HL-60 (cell line): ENCODE measurements at regions not wholly inside any gene's neighbourhood (a gene's known extent, or its start where the extent isn't known, plus 50 kb on each side); places are given as distances from the start of the nearest gene placed in this dataset.

Experiments
- DNase-seq, 2 experiments: peaks; one replicate each; pipeline ENCODE4 v3.0.0-alpha.2; 2010 to 2020; ENCODE audit warnings: low read depth in 1 of 2, low spot score in 1 of 2
- H3K27ac ChIP-seq: fragments of 250-450 bp; sonication (Bioruptor Pico); replicated peaks from 2 replicates; pipeline ENCODE4 v1.5.1; 2020; ENCODE audit warnings: mild to moderate bottlenecking, moderate library complexity
- H3K27me3 ChIP-seq: fragments of 250-450 bp; sonication (Bioruptor Pico); 2 replicates; pipeline ENCODE4 v1.5.1; 2021; ENCODE audit warnings: mild to moderate bottlenecking, moderate library complexity; ENCODE audit not compliant: insufficient read depth, poor library complexity, severe bottlenecking
- H3K4me3 ChIP-seq: replicated peaks from 2 replicates; pipeline ENCODE4 v1.5.1; 2011; ENCODE audit warnings: mild to moderate bottlenecking, control low read depth, low read length; ENCODE audit not compliant: insufficient read depth
- GABPA ChIP-seq: IDR thresholded peaks from 2 replicates; pipeline ENCODE4 v1.6.1; 2012; ENCODE audit warnings: low read depth
- POLR2AphosphoS5 ChIP-seq: IDR thresholded peaks from 2 replicates; pipeline ENCODE4 v1.6.1; 2012; ENCODE audit warnings: low read depth
- SPI1 ChIP-seq: IDR thresholded peaks from 2 replicates; pipeline ENCODE4 v1.6.1; 2012; ENCODE audit warnings: low read depth, mild to moderate bottlenecking, borderline replicate concordance
- TF ChIP-seq, protein P1 (sequence below): IDR thresholded peaks from one replicate; pipeline ENCODE4 v1.5.1; 2011; ENCODE audit warnings: low read length, control low read depth, inconsistent platforms; ENCODE audit not compliant: insufficient read depth
- TF ChIP-seq, protein P2 (sequence below): IDR thresholded peaks from 2 replicates; pipeline ENCODE4 v1.6.1; 2012; ENCODE audit warnings: low read depth; ENCODE audit not compliant: insufficient replicate concordance

DNA sequence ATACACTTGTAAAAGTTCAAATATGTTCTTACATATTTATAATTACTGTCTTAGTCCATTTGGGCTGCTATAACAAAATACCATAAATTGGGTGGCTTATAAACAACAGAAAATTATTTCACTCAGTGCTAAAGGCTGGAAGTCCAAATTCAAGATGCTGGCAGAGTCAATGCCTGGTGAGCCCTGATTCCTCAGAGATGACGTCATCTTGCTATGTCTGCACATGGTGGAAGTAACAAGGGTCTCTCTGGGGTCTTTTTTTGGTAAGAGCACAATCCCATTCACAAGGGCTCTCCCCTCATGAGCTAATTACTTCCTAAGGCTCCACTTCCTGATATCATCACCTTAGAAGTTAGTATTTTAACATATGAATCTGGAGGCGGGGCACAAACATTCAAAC, 108.0 kb upstream of the DUSP10 start:
- Histone ChIP-seq H3K27ac (no peak overlapping the region), H3K27me3 (no peaks in the 10 kb centered on the region), H3K4me3 (no peak overlapping the region)
- TF ChIP-seq, protein P1, sequence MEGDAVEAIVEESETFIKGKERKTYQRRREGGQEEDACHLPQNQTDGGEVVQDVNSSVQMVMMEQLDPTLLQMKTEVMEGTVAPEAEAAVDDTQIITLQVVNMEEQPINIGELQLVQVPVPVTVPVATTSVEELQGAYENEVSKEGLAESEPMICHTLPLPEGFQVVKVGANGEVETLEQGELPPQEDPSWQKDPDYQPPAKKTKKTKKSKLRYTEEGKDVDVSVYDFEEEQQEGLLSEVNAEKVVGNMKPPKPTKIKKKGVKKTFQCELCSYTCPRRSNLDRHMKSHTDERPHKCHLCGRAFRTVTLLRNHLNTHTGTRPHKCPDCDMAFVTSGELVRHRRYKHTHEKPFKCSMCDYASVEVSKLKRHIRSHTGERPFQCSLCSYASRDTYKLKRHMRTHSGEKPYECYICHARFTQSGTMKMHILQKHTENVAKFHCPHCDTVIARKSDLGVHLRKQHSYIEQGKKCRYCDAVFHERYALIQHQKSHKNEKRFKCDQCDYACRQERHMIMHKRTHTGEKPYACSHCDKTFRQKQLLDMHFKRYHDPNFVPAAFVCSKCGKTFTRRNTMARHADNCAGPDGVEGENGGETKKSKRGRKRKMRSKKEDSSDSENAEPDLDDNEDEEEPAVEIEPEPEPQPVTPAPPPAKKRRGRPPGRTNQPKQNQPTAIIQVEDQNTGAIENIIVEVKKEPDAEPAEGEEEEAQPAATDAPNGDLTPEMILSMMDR: no peak
- TF ChIP-seq, protein P2, sequence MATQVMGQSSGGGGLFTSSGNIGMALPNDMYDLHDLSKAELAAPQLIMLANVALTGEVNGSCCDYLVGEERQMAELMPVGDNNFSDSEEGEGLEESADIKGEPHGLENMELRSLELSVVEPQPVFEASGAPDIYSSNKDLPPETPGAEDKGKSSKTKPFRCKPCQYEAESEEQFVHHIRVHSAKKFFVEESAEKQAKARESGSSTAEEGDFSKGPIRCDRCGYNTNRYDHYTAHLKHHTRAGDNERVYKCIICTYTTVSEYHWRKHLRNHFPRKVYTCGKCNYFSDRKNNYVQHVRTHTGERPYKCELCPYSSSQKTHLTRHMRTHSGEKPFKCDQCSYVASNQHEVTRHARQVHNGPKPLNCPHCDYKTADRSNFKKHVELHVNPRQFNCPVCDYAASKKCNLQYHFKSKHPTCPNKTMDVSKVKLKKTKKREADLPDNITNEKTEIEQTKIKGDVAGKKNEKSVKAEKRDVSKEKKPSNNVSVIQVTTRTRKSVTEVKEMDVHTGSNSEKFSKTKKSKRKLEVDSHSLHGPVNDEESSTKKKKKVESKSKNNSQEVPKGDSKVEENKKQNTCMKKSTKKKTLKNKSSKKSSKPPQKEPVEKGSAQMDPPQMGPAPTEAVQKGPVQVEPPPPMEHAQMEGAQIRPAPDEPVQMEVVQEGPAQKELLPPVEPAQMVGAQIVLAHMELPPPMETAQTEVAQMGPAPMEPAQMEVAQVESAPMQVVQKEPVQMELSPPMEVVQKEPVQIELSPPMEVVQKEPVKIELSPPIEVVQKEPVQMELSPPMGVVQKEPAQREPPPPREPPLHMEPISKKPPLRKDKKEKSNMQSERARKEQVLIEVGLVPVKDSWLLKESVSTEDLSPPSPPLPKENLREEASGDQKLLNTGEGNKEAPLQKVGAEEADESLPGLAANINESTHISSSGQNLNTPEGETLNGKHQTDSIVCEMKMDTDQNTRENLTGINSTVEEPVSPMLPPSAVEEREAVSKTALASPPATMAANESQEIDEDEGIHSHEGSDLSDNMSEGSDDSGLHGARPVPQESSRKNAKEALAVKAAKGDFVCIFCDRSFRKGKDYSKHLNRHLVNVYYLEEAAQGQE: no peak
- no peak for TF ChIP-seq GABPA
- TF ChIP-seq SPI1: no peak
- TF ChIP-seq POLR2AphosphoS5: no peak
- no peak for DNase-seq

- no peak overlapping the region for H3K27ac ChIP-seq
- H3K4me3 ChIP-seq: no peak overlapping the region
Observed at GRCh38 chr1:221849110-221849509, 107.2 kb upstream of the DUSP10 start.

DNA sequence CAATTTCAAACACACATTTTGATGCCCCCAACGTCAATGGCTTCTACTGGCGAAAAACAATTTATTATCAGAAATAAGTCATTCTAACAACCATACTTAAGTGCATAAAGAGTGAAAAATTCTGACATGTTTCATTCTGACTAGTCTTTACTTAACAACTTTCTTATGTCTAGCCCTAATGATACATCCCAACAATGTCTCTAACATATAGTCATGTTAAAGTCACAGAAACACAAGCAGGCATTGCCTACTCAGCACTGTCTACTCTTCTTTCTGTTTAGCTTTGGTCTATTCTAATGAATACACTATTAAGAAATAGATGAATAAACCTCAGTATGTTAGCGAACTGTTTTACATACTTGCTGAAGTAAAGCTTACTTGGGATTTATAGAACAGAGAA, 105.8 kb upstream of the DUSP10 start:
- TF ChIP-seq, protein P2: no peak
- TF ChIP-seq, protein P1: no peak
- TF ChIP-seq SPI1: no peak
- TF ChIP-seq POLR2AphosphoS5: no peak
- no peak for TF ChIP-seq GABPA
- H3K27me3 ChIP-seq: no peaks in the 10 kb centered on the region
- no peak for DNase-seq
- H3K4me3 ChIP-seq: no peak overlapping the region
- H3K27ac ChIP-seq: no peak overlapping the region

More at GRCh38 chr1:221849110-221849509, 107.2 kb upstream of the DUSP10 start:
- TF ChIP-seq SPI1 (no peak), GABPA (no peak), POLR2AphosphoS5 (no peak)
- TF ChIP-seq, protein P2: no peak
- TF ChIP-seq, protein P1: no peak
- DNase-seq: no peak
- no peaks in the 10 kb centered on the region for H3K27me3 ChIP-seq
